H1 (cell line): ENCODE measurements at regions not wholly inside any gene's neighbourhood (a gene's known extent, or its start where the extent isn't known, plus 50 kb on each side); places are given as distances from the start of the nearest gene placed in this dataset.

Source experiments
- CTCF ChIA-PET: fragments of 300-600 bp; sonication (Branson Sonifier 250); formaldehyde crosslinking; loops from one replicate; lab custom pipeline; 2021; ENCODE audit not compliant: partially characterized antibody; lab: Charles Lee
- POLR2A ChIA-PET: fragments of 300-600 bp; sonication (Branson Sonifier 250); formaldehyde crosslinking; loops from one replicate; lab custom pipeline; 2021; ENCODE audit warnings: inconsistent platforms; ENCODE audit not compliant: partially characterized antibody; lab: Charles Lee
- DNase-seq, 2 experiments: peaks; one replicate each; pipeline versions ENCODE4 v3.0.0 to v3.0.0-alpha.2; 2010 to 2022; ENCODE audit warnings: low spot score in 2 of 2, low read depth in 1 of 2, mixed read lengths in 1 of 2
- FAIRE-seq: peaks from 2 replicates; lab custom pipeline; 2011; peaks lifted over from hg19 to GRCh38; lab: Jason Lieb, UNC
- H2AFZ ChIP-seq: 2 replicates; pipeline ENCODE4 v1.8.1; 2012; ENCODE audit warnings: low read length, inconsistent platforms
- H2AK5ac ChIP-seq: 2 replicates; pipeline ENCODE4 v1.6.1; 2013; ENCODE audit warnings: low read depth, low read length
- H2BK120ac ChIP-seq: replicated peaks from 2 replicates; pipeline ENCODE3; 2013; ENCODE audit warnings: low read depth, low read length, inconsistent platforms
- H2BK12ac ChIP-seq: 2 replicates; pipeline ENCODE4 v1.6.1; 2013; ENCODE audit warnings: low read depth, low read length
- H2BK15ac ChIP-seq: 2 replicates; pipeline ENCODE4 v1.6.1; 2013; ENCODE audit warnings: low read length
- H2BK20ac ChIP-seq: 2 replicates; pipeline ENCODE4 v1.6.1; 2013; ENCODE audit warnings: low read length
- H2BK5ac ChIP-seq: 2 replicates; pipeline ENCODE4 v1.6.1; 2013; ENCODE audit warnings: low read depth, low read length
- H3K14ac ChIP-seq: 2 replicates; pipeline ENCODE4 v1.6.1; 2013; ENCODE audit warnings: inconsistent platforms; ENCODE audit not compliant: insufficient read length
- H3K18ac ChIP-seq: 2 replicates; pipeline ENCODE4 v1.6.1; 2013; ENCODE audit warnings: low read length; ENCODE audit errors: extremely low read depth
- H3K23ac ChIP-seq: 2 replicates; pipeline ENCODE4 v1.6.1; 2013; ENCODE audit warnings: inconsistent platforms; ENCODE audit not compliant: insufficient read length
- H3K23me2 ChIP-seq: 2 replicates; pipeline ENCODE4 v1.6.1; 2013; ENCODE audit warnings: low read depth, low read length
- H3K27ac ChIP-seq: 2 replicates; pipeline ENCODE4 v1.6.1; 2011; ENCODE audit warnings: low read depth, low read length, inconsistent platforms
- H3K27me3 ChIP-seq, 4 experiments: replicated peaks in 1 of 4; 1 replicate in 1 of 4; 2 replicates in 3 of 4; pipeline versions ENCODE4 v1.6.1 to v1.8.1; 2011 to 2013; ENCODE audit warnings: low read length in 3 of 4, mild to moderate bottlenecking in 3 of 4, inconsistent platforms in 2 of 4, mixed read lengths in 2 of 4, moderate library complexity in 1 of 4; ENCODE audit not compliant: control insufficient read depth in 3 of 4, insufficient read depth in 3 of 4; ENCODE audit errors: extremely low read depth in 1 of 4
- H3K36me3 ChIP-seq, 4 experiments: 2 replicates each; pipeline versions ENCODE4 v1.6.1 to v1.8.1; 2011 to 2013; ENCODE audit warnings: mild to moderate bottlenecking in 4 of 4, low read length in 3 of 4, moderate library complexity in 2 of 4, control low read depth in 1 of 4, inconsistent platforms in 1 of 4; ENCODE audit not compliant: insufficient read depth in 4 of 4, control insufficient read depth in 2 of 4
- H3K4ac ChIP-seq: replicated peaks from 2 replicates; pipeline ENCODE3; 2013; ENCODE audit warnings: low read length, low read depth, mixed read lengths, inconsistent platforms; ENCODE audit not compliant: insufficient read length
- H3K4me1 ChIP-seq, 4 experiments: replicated peaks in 1 of 4; 1 replicate in 1 of 4; 2 replicates in 3 of 4; pipeline versions ENCODE4 v1.6.1 to v1.8.1; 2011 to 2013; ENCODE audit warnings: low read length in 3 of 4, inconsistent platforms in 2 of 4, mixed read lengths in 1 of 4; ENCODE audit not compliant: insufficient read depth in 4 of 4, control insufficient read depth in 3 of 4
- H3K4me2 ChIP-seq, 2 experiments: 2 replicates each; pipeline versions ENCODE4 v1.6.1 to v1.8.1; 2011 to 2013; ENCODE audit warnings: low read depth in 2 of 2, low read length in 2 of 2, control low read depth in 1 of 2, inconsistent platforms in 1 of 2, mild to moderate bottlenecking in 1 of 2; ENCODE audit not compliant: insufficient read depth in 1 of 2
- H3K4me3 ChIP-seq, 4 experiments: fragments of 200-600, 300-600 bp in 1 of 4; sonication (generic), shearing (Covaris generic), sonication (Bioruptor Twin) in 1 of 4; 2 replicates each; pipeline versions ENCODE4 v1.5.1 to v1.8.1; 2011 to 2016; ENCODE audit warnings: low read length in 4 of 4, low read depth in 3 of 4, control low read depth in 2 of 4, inconsistent platforms in 2 of 4, mild to moderate bottlenecking in 2 of 4, mixed read lengths in 1 of 4, moderate library complexity in 1 of 4; ENCODE audit not compliant: insufficient read depth in 2 of 4; ENCODE audit errors: extremely low read depth in 1 of 4
- H3K56ac ChIP-seq: replicated peaks from 2 replicates; pipeline ENCODE3; 2013; ENCODE audit warnings: low read depth, mild to moderate bottlenecking, mixed read lengths, low read length, inconsistent platforms; ENCODE audit not compliant: insufficient read length
- H3K79me1 ChIP-seq: 2 replicates; pipeline ENCODE4 v1.6.1; 2013; ENCODE audit warnings: low read depth, low read length, control low read depth
- H3K79me2 ChIP-seq, 2 experiments: 2 replicates each; pipeline versions ENCODE4 v1.6.1 to v1.8.1; 2012 to 2013; ENCODE audit warnings: low read length in 2 of 2, mild to moderate bottlenecking in 2 of 2, inconsistent platforms in 1 of 2; ENCODE audit not compliant: insufficient read depth in 2 of 2, control insufficient read depth in 1 of 2
- H3K9ac ChIP-seq, 4 experiments: replicated peaks in 1 of 4; 1 replicate in 1 of 4; 2 replicates in 3 of 4; pipeline versions ENCODE4 v1.6.1 to v1.8.1; 2011 to 2013; ENCODE audit warnings: low read depth in 3 of 4, low read length in 3 of 4, control low read depth in 2 of 4, mild to moderate bottlenecking in 2 of 4, moderate library complexity in 2 of 4, inconsistent platforms in 1 of 4; ENCODE audit errors: extremely low read depth in 1 of 4
- H3K9me3 ChIP-seq, 2 experiments: 2 replicates each; pipeline versions ENCODE4 v1.6.1 to v1.8.1; 2012 to 2013; ENCODE audit warnings: mild to moderate bottlenecking in 2 of 2, moderate library complexity in 2 of 2, control low read depth in 1 of 2, inconsistent platforms in 1 of 2, low read depth in 1 of 2, low read length in 1 of 2, mixed read lengths in 1 of 2; ENCODE audit not compliant: insufficient read depth in 2 of 2
- H4K20me1 ChIP-seq, 2 experiments: replicated peaks in 1 of 2; 2 replicates each; pipeline versions ENCODE3 to v1.8.1; 2011 to 2013; ENCODE audit warnings: inconsistent platforms in 2 of 2, low read length in 2 of 2, mild to moderate bottlenecking in 1 of 2; ENCODE audit not compliant: insufficient read depth in 2 of 2, control insufficient read depth in 1 of 2
- H4K5ac ChIP-seq: 2 replicates; pipeline ENCODE4 v1.6.1; 2013; ENCODE audit warnings: low read length, low read depth, mixed read lengths, inconsistent platforms; ENCODE audit not compliant: insufficient read length
- H4K8ac ChIP-seq: 2 replicates; pipeline ENCODE4 v1.8.0; 2013; ENCODE audit warnings: mild to moderate bottlenecking, moderate library complexity, low read length, inconsistent platforms; ENCODE audit not compliant: insufficient read depth; ENCODE audit errors: extremely low read depth
- H4K91ac ChIP-seq: replicated peaks from 2 replicates; pipeline ENCODE3; 2013; ENCODE audit warnings: low read length, mixed read lengths, inconsistent platforms; ENCODE audit not compliant: insufficient read length
- BCL11A ChIP-seq, 2 experiments: IDR thresholded peaks; one replicate each; pipeline ENCODE4 v1.6.1; 2011; ENCODE audit warnings: low read depth in 2 of 2, low read length in 2 of 2, mild to moderate bottlenecking in 2 of 2
- BRCA1 ChIP-seq: IDR thresholded peaks from 2 replicates; pipeline ENCODE4 v1.6.1; 2012; ENCODE audit warnings: low read depth, low read length, improper control_type of control experiment
- CBX8 ChIP-seq: fragments of 300-800, 300-1000 bp; sonication (generic); IDR thresholded peaks from 2 replicates; pipeline ENCODE4 v1.7.1; 2016; ENCODE audit warnings: low read depth, low read length, borderline replicate concordance
- CTBP2 ChIP-seq: IDR thresholded peaks from 2 replicates; pipeline ENCODE4 v1.7.0; 2011; ENCODE audit warnings: borderline replicate concordance, mild to moderate bottlenecking, moderate library complexity, mixed read lengths, low read length; ENCODE audit not compliant: insufficient read depth, insufficient read length
- NANOG ChIP-seq: IDR thresholded peaks from 2 replicates; pipeline ENCODE4 v1.6.1; 2011; ENCODE audit warnings: low read length, low read depth, mild to moderate bottlenecking, inconsistent platforms; ENCODE audit not compliant: insufficient read depth, poor library complexity, severe bottlenecking
- SUZ12 ChIP-seq: fragments of 200-600 bp; sonication (generic); IDR thresholded peaks from 2 replicates; pipeline ENCODE4 v1.6.1; 2012; ENCODE audit warnings: mild to moderate bottlenecking, inconsistent platforms, low read length, moderate library complexity, mixed read lengths
- TAF1 ChIP-seq: IDR thresholded peaks from 2 replicates; pipeline ENCODE4 v1.6.1; 2011; ENCODE audit warnings: mild to moderate bottlenecking, low read depth, low read length
- ZNF274 ChIP-seq: IDR thresholded peaks from 2 replicates; pipeline ENCODE4 v1.7.0; 2012; ENCODE audit warnings: low read length, borderline replicate concordance; ENCODE audit errors: extremely low read depth
- WGBS, 2 experiments: shearing (Covaris generic) in 1 of 2; methylation state at CpG; one replicate each; pipeline versions ENCODE4 v1.1.6 to v1.1.7; 2013 to 2015; ENCODE audit warnings: low lambda C conversion rate in 2 of 2, mixed read lengths in 2 of 2, inconsistent platforms in 1 of 2, low coverage in 1 of 2, missing lambda C conversion rate in 1 of 2; ENCODE audit not compliant: insufficient replicate concordance in 2 of 2, insufficient coverage in 1 of 2, insufficient read length in 1 of 2; ENCODE audit errors: extremely low coverage in 1 of 2, missing lambda C conversion rate in 1 of 2; 5-methylcytosine and 5-hydroxymethylcytosine counted together
- TF ChIP-seq, protein P1 (sequence below): IDR thresholded peaks from 2 replicates; pipeline ENCODE4 v1.6.1; 2012; ENCODE audit warnings: low read length, inconsistent platforms
- TF ChIP-seq, protein P2 (sequence below), 3 experiments: IDR thresholded peaks; 1 replicate in 2 of 3; 2 replicates in 1 of 3; pipeline versions ENCODE4 v1.5.1 to v1.6.1; 2011; ENCODE audit warnings: low read length in 3 of 3, mild to moderate bottlenecking in 3 of 3, inconsistent platforms in 2 of 3, low read depth in 1 of 3, moderate library complexity in 1 of 3; ENCODE audit not compliant: insufficient read depth in 1 of 3; ENCODE audit errors: control extremely low read depth in 1 of 3

DNA sequence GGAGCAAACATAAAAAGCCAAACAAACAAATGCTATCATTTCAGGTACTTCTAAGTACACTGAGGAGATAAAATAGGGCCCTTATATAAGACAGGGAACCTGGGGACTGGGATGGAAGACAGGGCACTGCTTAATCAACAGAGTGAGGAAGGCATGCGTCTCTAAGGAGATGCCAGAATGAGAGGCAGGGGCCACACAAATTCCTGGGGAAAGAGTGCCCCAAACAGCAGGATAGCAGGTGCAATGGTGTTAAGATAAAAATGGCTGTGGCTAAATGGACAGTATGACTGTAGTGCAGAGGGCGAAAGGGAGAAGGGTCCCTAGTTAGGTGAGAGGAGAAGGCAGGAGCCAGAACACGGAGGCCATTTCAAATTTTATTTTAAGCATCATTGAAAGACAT, 113.9 kb downstream of the ZBTB18 start:
- FAIRE-seq: no peak
- H3K23ac ChIP-seq: no peak overlapping the region
- no peak for DNase-seq
- H3K4me2 ChIP-seq: no peak overlapping the region; a peak in 1 of 4 replicates
- H3K4me3 ChIP-seq: no peak overlapping the region
- no peaks in the 10 kb centered on the region for H3K79me2 ChIP-seq
- no peak overlapping the region for H2BK20ac ChIP-seq
- no peaks in the 10 kb centered on the region for H3K36me3 ChIP-seq
- ChIA-PET CTCF (interaction anchor here (2.0 kb wide), 1 partner anchor 8 kb away, joined by 5 read pairs; no protein-coding TSS in a partner anchor), POLR2A (no interaction called here)
- no peak overlapping the region for H2BK15ac ChIP-seq
- H2BK12ac ChIP-seq: no peak overlapping the region
- H3K27me3 ChIP-seq: no peaks in the 10 kb centered on the region
- no peak overlapping the region for H4K91ac ChIP-seq
- 0 out of 4 replicates have a peak, but pooled peaks cover 0 to 2% of the 10 kb centered on the region in 2 experiments for H3K9me3 ChIP-seq
- H3K27ac ChIP-seq: no peak overlapping the region
- no peak overlapping the region for H4K5ac ChIP-seq
- H3K4me1 ChIP-seq: peaks cover 6 to 15% (median 9%) of the 10 kb centered on the region in 4 experiments; a peak in 6 of 7 replicates
- no peak overlapping the region for H3K4ac ChIP-seq
- no peak overlapping the region for H2BK5ac ChIP-seq
- no peaks in the 10 kb centered on the region for H3K79me1 ChIP-seq
- no peaks in the 10 kb centered on the region for H3K23me2 ChIP-seq
- WGBS, 2 experiments: 88% methylated on average over 3 of the region's 3 CpGs; no CpG with 5 or more reads in 1 of the 2 experiments
- no peak overlapping the region for H4K8ac ChIP-seq
- no peak overlapping the region for H3K18ac ChIP-seq
- no peaks in the 10 kb centered on the region for H4K20me1 ChIP-seq
- H3K56ac ChIP-seq: no peak overlapping the region
- H3K14ac ChIP-seq: no peak overlapping the region
- no peak overlapping the region for H2AFZ ChIP-seq
- no peak overlapping the region for H2BK120ac ChIP-seq
- no peak overlapping the region for H3K9ac ChIP-seq
- H2AK5ac ChIP-seq: no peak overlapping the region
- TF ChIP-seq NANOG (no peak), TAF1 (no peak), BRCA1 (no peak), BCL11A (IDR thresholded peaks at IDR 0.05; ENCODE audit: low read depth in 2 of 2, low read length in 2 of 2) (no peak), CBX8 (no peak), ZNF274 (no peak), CTBP2 (no peak), SUZ12 (no peak)
- TF ChIP-seq, protein P1, sequence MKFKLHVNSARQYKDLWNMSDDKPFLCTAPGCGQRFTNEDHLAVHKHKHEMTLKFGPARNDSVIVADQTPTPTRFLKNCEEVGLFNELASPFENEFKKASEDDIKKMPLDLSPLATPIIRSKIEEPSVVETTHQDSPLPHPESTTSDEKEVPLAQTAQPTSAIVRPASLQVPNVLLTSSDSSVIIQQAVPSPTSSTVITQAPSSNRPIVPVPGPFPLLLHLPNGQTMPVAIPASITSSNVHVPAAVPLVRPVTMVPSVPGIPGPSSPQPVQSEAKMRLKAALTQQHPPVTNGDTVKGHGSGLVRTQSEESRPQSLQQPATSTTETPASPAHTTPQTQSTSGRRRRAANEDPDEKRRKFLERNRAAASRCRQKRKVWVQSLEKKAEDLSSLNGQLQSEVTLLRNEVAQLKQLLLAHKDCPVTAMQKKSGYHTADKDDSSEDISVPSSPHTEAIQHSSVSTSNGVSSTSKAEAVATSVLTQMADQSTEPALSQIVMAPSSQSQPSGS: no peak
- TF ChIP-seq, protein P2, sequence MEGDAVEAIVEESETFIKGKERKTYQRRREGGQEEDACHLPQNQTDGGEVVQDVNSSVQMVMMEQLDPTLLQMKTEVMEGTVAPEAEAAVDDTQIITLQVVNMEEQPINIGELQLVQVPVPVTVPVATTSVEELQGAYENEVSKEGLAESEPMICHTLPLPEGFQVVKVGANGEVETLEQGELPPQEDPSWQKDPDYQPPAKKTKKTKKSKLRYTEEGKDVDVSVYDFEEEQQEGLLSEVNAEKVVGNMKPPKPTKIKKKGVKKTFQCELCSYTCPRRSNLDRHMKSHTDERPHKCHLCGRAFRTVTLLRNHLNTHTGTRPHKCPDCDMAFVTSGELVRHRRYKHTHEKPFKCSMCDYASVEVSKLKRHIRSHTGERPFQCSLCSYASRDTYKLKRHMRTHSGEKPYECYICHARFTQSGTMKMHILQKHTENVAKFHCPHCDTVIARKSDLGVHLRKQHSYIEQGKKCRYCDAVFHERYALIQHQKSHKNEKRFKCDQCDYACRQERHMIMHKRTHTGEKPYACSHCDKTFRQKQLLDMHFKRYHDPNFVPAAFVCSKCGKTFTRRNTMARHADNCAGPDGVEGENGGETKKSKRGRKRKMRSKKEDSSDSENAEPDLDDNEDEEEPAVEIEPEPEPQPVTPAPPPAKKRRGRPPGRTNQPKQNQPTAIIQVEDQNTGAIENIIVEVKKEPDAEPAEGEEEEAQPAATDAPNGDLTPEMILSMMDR (IDR thresholded peaks at IDR 0.05; ENCODE audit: control extremely low read depth in 1 of 3, insufficient read depth in 1 of 3, low read depth in 1 of 3, low read length in 3 of 3): no peak
